ENCODE measurements at regions not wholly inside any gene's neighbourhood (a gene's known extent, or its start where the extent isn't known, plus 50 kb on each side); places are given as distances from the start of the nearest gene placed in this dataset.

DNA sequence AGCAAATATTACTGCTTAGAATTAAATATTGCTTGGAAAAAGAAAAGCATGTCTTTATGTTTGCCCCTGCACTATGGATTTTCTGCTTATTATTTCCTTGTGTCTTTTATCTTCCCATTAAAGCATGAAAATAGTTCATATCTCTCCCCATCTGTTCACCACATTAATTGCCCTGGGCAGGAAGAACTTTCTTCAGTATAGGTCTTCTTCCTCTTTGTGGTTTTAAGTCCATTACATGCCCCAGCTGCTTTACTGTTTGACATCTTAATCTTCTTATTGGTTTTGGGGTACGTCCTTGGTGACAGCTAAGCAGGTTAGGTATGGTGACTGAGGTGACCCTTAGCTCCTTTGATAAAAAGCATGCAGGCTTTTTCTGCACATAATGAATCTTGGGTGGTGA, 157.3 kb downstream of the AASDH start:
- TF ChIP-seq, protein P1, sequence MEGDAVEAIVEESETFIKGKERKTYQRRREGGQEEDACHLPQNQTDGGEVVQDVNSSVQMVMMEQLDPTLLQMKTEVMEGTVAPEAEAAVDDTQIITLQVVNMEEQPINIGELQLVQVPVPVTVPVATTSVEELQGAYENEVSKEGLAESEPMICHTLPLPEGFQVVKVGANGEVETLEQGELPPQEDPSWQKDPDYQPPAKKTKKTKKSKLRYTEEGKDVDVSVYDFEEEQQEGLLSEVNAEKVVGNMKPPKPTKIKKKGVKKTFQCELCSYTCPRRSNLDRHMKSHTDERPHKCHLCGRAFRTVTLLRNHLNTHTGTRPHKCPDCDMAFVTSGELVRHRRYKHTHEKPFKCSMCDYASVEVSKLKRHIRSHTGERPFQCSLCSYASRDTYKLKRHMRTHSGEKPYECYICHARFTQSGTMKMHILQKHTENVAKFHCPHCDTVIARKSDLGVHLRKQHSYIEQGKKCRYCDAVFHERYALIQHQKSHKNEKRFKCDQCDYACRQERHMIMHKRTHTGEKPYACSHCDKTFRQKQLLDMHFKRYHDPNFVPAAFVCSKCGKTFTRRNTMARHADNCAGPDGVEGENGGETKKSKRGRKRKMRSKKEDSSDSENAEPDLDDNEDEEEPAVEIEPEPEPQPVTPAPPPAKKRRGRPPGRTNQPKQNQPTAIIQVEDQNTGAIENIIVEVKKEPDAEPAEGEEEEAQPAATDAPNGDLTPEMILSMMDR (conservative IDR thresholded peaks at IDR 0.05; ENCODE audit: low read depth, low read length): no peak
- TF ChIP-seq EZH2 (IDR thresholded peaks at IDR 0.05; ENCODE audit: borderline replicate concordance, low read depth, low read length, poor library complexity, severe bottlenecking): no peak
